ENCODE measurements at regions not wholly inside any gene's neighbourhood (a gene's known extent, or its start where the extent isn't known, plus 50 kb on each side); places are given as distances from the start of the nearest gene placed in this dataset.

DNA sequence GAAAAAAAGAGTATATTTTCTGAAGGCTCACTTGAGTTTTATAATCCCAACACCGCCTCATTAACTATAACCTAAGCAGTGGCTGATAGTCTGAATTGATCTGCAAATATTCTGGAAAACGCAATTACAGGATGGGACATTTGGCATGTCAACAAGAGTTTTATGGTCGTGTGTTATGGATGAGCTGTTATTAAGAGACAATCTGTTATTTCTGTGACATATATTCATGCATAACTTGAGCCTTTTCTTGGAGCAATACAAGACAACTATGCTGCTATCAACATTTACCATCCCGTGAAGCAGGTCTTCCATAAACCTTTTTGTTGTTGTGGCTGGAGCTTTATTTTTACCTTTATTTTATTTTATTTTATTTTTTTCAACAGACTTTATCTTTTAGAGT lies 164.4 kb downstream of the SCG2 start:
- Mint-ChIP-seq H3K36me3 (no peaks in the 10 kb centered on the region), H3K9me3 (peaks cover 0 to 4% of the 10 kb centered on the region in 2 donors), H3K27ac (no peak overlapping the region)
- DNase-seq (ENCODE audit: low spot score in 2 of 2) (no peak), ATAC-seq (no peak)

DNA sequence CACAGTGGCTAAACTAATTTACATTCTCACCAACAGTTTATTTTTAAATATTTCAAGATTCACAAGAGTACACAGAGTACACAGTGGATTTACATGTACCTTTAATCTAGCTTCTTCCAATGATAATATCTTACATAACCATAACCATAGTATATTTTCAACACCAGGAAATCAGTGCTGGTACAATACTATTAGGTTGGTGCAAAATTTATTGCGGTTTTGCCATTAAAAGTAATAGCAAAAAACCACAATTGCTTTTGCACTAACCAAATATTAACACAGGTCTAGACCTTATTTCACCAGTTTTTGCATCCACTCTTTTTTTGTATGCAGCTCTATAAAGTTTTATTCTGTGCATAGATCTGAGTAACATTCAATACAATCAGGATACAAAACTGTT lies 163.0 kb downstream of the SCG2 start:
- no peak overlapping the region for H3K27ac Mint-ChIP-seq
- ATAC-seq = no peak
- H3K36me3 Mint-ChIP-seq = no peaks in the 10 kb centered on the region
- no peak for DNase-seq (ENCODE audit: low spot score in 2 of 2)
- peaks cover 0 to 4% of the 10 kb centered on the region in 2 donors for H3K9me3 Mint-ChIP-seq

DNA sequence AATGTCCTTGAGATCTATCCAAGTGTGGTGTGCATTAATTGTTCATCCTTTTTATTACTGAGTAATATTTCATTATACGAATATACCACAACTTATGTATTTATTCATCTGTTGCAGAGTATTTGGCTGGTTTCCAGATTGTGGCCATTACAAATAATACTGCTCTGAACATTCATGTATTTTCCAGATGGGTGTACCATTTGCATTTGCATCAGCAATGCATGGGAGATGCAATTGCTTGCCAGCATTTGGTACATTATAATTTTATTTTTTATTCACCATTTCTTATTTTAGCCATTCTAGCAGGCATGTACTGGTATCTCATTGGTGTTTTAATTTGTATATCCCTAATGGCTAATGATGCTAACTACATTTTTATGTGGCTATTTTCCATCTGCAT lies 162.4 kb downstream of the SCG2 start:
- no peak overlapping the region for H3K27ac Mint-ChIP-seq
- DNase-seq (ENCODE audit: low spot score in 2 of 2) = no peak
- H3K36me3 Mint-ChIP-seq = no peaks in the 10 kb centered on the region
- no peak for ATAC-seq
- peaks cover 0 to 4% of the 10 kb centered on the region in 2 donors for H3K9me3 Mint-ChIP-seq

DNA sequence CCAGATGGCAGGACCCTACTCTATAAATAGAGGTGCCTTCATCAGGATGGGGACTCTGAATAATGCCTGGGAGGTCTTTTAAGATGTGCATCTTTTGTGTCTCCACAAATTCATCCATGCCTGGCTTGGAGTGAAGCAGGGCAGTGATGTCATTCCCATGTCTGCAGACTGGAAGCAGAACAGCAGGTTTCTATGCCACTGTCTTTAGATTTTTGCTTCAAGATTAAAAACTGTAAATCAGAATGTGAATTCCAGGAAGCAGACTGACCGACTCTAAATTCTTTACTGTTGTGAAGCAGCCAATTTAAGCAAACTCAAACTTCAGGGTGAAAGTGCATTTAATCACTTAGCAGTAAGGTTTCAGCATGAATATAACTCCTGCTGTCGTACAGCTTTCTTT lies 159.3 kb downstream of the SCG2 start:
- no peaks in the 10 kb centered on the region for H3K36me3 Mint-ChIP-seq
- H3K27ac Mint-ChIP-seq = no peak overlapping the region
- peaks cover 0 to 4% of the 10 kb centered on the region in 2 donors for H3K9me3 Mint-ChIP-seq
- DNase-seq (ENCODE audit: low spot score in 2 of 2) = no peak
- no peak for ATAC-seq

DNA sequence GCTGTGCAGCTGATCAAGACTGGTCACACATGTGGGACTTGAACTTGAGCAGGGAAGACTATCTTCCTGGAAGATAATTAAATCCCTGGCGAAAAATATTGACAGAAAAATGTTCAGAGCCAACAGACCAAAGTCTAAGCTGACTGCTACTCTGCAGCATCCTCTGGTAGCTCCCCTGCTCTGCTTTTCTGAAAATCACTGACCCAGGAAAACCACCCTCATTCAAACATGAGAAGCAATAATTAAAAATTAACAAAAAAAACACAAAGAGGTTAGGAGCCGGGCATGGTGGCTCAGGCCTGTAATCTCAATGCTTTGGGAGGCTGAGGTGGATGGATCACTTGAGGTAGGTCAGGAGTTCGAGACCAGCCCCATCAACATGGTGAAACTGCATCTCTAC lies 151.9 kb downstream of the SCG2 start:
- peaks cover 8 to 9% of the 10 kb centered on the region in 2 donors for H3K9me3 Mint-ChIP-seq
- peaks cover 0 to 4% of the 10 kb centered on the region in 2 donors for H3K36me3 Mint-ChIP-seq
- no peak overlapping the region for H3K27ac Mint-ChIP-seq
- no peak for ATAC-seq
- no peak for DNase-seq (ENCODE audit: low spot score in 2 of 2)

DNA sequence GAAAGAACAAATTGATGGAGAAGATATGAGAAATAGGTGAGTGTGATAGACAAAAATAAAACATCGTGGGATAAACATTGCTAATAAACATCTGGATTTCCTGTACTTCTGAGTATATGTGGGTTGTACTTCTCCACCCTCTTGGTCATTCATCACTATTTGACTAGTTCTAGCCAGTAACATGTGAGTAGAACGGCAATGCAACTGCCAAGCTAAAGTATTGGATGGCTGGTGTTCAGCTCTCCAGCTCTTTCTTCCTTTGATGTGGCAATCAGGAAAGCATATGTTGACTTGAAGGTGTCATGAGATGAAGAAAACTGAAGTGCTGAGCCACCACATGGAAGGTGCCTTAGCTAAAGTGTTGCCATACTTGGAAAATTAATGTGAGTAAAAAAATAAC lies 144.9 kb downstream of the SCG2 start:
- Mint-ChIP-seq H3K9me3 (no peaks in the 10 kb centered on the region), H3K27ac (no peak overlapping the region), H3K36me3 (no peaks in the 10 kb centered on the region)
- DNase-seq (ENCODE audit: low spot score in 2 of 2) = no peak
- ATAC-seq = no peak

DNA sequence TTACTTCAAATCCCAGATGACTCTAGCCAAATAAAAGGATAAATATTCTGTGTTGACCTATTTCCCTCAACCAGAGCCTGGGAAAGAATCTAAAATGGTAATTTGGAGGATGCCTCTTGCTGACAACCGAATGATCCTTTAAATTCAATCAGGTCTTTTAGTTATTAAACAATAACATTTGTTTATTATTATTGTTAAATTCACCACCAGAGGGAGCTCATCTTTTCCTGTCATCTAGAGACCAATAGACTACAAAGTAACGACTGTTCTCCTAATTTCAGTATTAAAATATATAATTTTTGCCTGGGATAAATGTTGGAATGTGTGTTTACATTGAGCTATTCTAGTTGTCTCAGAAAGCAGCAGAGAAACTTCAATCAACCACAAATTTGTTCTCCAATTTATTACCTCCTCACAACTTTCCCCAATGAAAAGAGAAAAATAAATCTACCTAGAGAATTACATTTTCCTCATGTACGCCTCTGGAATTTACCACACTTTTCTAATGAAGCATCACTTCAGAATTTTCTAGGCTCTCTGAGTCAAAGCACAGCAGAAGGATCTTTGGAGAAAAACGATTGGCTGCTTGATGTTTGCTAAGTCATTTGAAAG lies 142.7 kb downstream of the SCG2 start:
- DNase-seq (ENCODE audit: low spot score in 2 of 2) = no peak
- peaks cover 0 to 5% of the 10 kb centered on the region in 2 donors for H3K9me3 Mint-ChIP-seq
- no peak overlapping the region for H3K27ac Mint-ChIP-seq
- no peaks in the 10 kb centered on the region for H3K36me3 Mint-ChIP-seq
- no peak for ATAC-seq

DNA sequence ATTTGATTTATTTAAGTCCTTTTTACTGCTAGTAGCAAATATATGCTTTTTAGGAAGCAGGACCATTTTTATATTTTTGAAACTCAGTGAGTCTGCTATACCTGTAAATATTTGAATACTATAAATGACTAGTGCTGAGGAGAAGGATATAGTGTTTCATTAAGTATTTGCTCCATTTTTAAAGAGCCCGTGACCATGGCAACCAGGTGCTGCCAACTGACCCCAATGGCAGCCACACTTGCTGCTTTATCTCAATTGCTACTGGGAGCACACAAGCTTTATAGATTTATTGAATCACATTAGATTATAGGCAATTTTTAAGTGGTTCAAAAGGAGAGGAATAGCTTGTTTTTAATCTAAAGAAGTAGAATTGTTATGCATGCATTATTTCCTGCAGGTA lies 142.0 kb downstream of the SCG2 start:
- H3K9me3 Mint-ChIP-seq = peaks cover 0 to 5% of the 10 kb centered on the region in 2 donors
- H3K27ac Mint-ChIP-seq = no peak overlapping the region
- no peak for DNase-seq (ENCODE audit: low spot score in 2 of 2)
- no peak for ATAC-seq
- H3K36me3 Mint-ChIP-seq = no peaks in the 10 kb centered on the region

DNA sequence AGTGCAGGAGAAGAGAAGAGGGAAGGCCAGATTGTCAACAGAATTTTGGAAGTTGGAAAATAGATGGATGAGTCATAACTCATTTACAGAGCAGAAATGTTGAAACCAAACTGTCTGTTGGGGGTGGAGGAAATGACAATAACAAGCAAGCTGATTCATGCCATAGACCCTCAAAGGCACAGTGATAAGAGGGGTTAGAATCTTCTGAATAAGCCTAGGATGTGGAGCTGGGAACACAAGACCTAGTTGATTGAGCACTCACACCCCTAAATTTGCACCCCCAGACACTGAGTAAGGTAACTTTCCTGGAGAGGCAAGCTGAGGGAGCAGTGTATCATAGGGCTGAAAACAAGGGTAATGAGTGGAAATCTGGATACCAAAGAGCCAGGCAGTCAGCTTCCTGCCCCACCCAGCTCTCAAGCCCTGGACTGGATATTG lies 141.4 kb downstream of the SCG2 start:
- no peak overlapping the region for H3K27ac Mint-ChIP-seq
- DNase-seq (ENCODE audit: low spot score in 2 of 2) = no peak
- no peak for ATAC-seq

DNA sequence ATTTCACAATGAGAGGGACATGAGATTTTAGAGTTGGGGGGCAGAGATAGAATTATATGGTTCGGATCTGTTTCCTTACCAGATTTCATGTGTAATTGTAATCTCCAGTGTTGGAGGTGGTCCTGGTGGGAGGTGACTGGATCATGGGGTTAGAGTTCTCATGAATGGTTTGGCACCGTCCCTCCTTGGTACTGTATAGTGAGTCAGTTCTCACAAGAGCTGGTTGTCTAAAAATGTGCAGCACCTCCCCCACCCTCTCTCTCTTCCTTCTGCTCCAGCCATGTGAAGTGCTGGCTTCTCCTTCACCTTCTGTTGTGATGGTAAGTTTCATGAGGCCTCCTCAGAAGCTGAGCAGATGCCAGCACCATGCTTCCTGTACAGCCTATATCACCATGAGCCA lies 138.1 kb downstream of the SCG2 start:
- Mint-ChIP-seq H3K36me3 (no peaks in the 10 kb centered on the region), H3K9me3 (peaks cover 0 to 5% of the 10 kb centered on the region in 2 donors), H3K27ac (no peak overlapping the region)
- ATAC-seq (no peak), DNase-seq (ENCODE audit: low spot score in 2 of 2) (no peak)

More for the DNA sequence above, 141.4 kb downstream of the SCG2 start:
- no peaks in the 10 kb centered on the region for H3K36me3 Mint-ChIP-seq
- H3K9me3 Mint-ChIP-seq = peaks cover 0 to 5% of the 10 kb centered on the region in 2 donors

DNA sequence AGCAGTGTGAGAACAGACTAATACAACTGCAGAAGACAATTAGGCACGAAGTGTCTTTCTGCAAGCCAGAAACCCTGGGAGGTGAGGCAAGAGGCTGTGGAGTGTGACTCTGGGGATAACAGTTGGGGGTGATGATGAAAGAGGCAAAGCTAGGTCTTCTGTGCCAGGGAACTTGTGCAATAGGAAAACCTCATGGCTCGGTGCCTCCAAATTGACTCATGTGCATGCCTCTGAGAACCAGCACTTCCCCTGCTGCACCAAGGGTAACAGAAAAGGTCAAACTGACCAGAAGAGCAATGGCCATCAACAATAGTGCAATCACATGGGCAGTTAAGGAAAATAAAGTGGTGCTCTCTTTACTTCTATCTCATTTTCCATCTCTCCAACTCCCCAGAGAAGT lies 136.4 kb downstream of the SCG2 start:
- Mint-ChIP-seq H3K36me3 (no peaks in the 10 kb centered on the region), H3K9me3 (peaks cover 5 to 6% of the 10 kb centered on the region in 2 donors), H3K27ac (no peak overlapping the region)
- ATAC-seq (no peak), DNase-seq (ENCODE audit: low spot score in 2 of 2) (no peak)

DNA sequence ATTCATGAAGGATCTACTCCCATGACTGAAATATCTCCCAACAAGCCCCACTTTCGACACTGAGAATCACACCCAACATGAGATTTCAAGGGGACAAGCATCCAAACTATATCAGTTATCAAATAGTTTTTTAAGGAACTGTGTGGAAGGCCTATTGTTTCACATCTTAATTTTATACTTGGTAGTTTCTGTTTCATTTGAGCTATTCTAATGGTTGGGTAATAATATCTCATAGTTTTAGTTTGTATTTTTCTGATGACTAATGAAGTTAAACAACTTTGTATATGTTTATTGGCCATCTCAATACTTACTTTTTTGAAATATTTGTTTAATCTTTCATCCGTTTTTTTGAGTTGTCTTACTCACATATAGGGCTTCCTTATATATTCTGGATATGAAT lies 135.0 kb downstream of the SCG2 start:
- Mint-ChIP-seq H3K27ac (no peak overlapping the region), H3K36me3 (no peaks in the 10 kb centered on the region), H3K9me3 (peaks cover 5 to 9% of the 10 kb centered on the region in 2 donors)
- DNase-seq (ENCODE audit: low spot score in 2 of 2) (no peak), ATAC-seq (no peak)

DNA sequence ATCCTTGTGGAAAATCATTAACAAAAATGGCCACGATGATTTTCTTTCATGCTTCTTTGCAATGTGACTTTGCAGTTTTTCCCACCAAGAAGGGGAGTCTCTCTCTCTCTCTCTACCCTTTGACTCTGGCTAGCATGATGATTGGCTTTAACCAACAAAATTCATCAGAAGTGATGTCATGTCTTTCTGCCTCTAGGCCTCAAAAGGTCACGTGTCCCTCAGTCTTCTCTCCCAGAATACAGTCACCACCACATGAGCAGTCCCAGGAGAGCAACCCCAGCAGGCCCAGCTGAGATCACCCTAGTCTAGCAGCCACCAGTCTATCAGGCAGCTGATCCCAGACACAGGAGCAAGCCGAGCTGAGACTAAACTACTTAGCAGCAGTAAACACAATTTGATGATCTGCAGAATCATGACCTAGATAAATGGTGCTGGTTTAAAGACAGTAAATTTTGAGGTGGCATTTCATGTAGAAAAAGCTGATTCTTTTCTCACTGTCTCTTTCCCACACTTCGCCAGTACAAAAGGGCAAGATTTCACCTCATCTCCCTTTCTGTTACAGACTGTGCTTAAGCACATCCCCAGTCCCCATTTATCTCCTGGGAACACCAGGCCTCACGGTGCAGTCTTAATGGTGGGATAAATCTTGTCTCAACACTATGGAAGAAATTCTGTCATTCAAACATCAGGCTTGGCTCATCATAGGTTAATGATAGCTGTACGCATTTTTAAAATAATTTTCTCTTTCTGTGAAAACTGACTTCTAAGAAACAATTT lies 132.7 kb downstream of the SCG2 start:
- Mint-ChIP-seq H3K9me3 (peaks cover 0 to 9% of the 10 kb centered on the region in 2 donors), H3K27ac (no peak overlapping the region), H3K36me3 (no peaks in the 10 kb centered on the region)
- no peak for ATAC-seq
- DNase-seq (ENCODE audit: low spot score in 2 of 2) = no peak

DNA sequence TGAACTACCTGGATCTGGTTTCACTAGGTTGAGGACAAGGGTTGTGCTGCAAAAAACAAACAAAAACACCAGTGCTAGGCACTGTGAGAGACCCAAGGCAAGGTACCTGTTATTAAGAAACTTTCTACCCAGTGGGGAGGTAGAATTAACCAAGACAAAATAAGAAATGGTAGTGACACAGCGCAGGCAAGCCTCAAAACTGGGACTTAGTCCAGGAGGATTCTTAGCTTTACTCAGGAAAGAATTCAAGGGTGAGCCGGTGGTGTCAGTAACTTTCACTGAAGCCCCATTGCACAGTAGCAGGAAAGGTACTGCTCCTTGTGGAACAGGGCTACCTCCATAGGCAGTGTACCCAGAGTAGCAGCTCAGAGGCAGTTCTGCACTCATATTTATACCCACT lies 131.6 kb downstream of the SCG2 start:
- Mint-ChIP-seq H3K36me3 (no peaks in the 10 kb centered on the region), H3K9me3 (peaks cover 0 to 9% of the 10 kb centered on the region in 2 donors), H3K27ac (no peak overlapping the region)
- ATAC-seq = no peak
- DNase-seq (ENCODE audit: low spot score in 2 of 2) = no peak

DNA sequence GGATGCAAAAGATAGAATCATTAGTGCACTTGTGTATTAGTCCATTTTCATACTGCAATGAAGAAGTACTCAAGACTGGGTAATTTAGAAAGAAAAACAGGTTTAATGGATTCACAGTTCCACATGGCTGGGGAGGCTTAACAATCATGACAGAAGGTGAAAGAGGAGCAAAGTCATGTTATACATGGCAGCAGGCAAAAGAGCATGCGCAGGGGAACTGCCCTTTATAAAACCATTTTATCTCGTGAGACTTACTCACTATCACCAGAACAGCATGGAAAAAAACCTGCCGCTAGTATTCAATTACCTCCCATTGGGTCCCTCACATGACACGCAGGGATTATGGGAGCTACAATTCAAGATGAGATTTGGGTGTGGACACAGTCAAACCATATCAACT lies 129.4 kb downstream of the SCG2 start:
- peaks cover 4 to 9% of the 10 kb centered on the region in 2 donors for H3K9me3 Mint-ChIP-seq
- H3K36me3 Mint-ChIP-seq = no peaks in the 10 kb centered on the region
- DNase-seq (ENCODE audit: low spot score in 2 of 2) = no peak
- ATAC-seq = no peak
- no peak overlapping the region for H3K27ac Mint-ChIP-seq

DNA sequence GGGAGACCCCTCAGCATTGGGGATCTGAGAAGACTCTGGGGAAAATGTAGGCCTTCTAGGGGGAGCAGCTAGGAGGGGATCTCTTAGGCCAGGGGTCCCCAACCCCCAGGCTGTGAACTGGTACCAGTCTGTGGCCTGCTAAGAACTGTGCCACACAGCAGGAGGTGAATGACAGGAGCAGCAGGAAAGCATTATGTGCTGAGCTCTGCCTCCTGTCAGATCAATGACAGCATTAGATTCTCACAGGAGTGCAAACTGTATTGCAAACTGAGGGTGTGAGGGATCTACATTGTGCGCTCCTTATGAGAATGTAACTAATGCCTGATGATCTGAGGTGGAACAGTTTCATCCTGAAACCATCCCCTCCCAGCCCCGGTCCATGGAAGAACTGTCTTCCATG lies 127.3 kb downstream of the SCG2 start:
- no peak for DNase-seq (ENCODE audit: low spot score in 2 of 2)
- Mint-ChIP-seq H3K27ac (no peak overlapping the region), H3K36me3 (no peaks in the 10 kb centered on the region), H3K9me3 (peaks cover 4 to 9% of the 10 kb centered on the region in 2 donors)
- ATAC-seq = no peak

DNA sequence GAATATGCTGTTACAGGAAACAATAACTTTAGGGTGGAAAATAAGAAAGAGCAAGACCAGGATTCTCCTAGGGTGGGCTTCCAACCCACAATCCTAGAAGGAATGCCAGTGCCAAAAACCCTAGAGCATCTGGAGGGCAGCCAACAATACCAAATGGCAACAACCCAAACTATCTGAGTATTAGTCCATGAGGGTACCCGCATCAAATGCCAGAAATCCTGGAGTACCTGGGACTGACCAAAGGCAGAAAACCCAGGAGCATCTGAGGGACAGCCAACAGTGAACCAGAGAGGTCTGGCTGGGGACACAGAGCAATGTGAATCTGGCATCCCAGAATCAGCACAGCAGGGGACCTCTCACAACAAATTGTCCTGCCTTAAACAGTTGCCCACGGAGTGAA lies 126.3 kb downstream of the SCG2 start:
- ATAC-seq = no peak
- no peaks in the 10 kb centered on the region for H3K36me3 Mint-ChIP-seq
- peaks cover 2 to 4% of the 10 kb centered on the region in 2 donors for H3K9me3 Mint-ChIP-seq
- DNase-seq (ENCODE audit: low spot score in 2 of 2) = no peak
- H3K27ac Mint-ChIP-seq = no peak overlapping the region

DNA sequence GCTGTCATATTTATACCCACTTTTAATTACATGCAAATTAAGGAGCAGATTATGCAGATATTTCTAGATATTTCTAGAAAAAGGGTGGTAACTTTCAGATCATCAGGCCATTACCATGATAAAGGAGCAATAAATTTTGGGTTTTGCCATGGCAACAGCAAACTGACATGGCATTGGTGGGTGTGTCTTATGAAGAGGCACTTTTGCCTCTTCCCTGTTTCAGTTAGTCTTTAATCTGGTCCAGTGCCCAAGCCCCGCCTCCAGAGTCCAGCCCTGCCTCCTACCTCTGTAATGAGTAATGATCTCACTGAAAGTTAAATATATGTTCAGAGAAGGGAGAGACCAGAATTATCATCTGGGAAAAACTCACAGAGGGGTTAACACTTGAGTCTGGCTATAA lies 124.8 kb downstream of the SCG2 start:
- Mint-ChIP-seq H3K9me3 (peaks cover 0 to 4% of the 10 kb centered on the region in 2 donors), H3K36me3 (no peaks in the 10 kb centered on the region), H3K27ac (no peak overlapping the region)
- DNase-seq (ENCODE audit: low spot score in 2 of 2) (no peak), ATAC-seq (no peak)

All from activated naive CD4-positive, alpha-beta T cell treated with anti-CD3 and anti-CD28 coated beads, Interleukin-2, amount 50 U/mL, for 72 hours (primary cell).